Spleen (tissue), 11 donors: ENCODE measurements at regions not wholly inside any gene's neighbourhood (a gene's known extent, or its start where the extent isn't known, plus 50 kb on each side); places are given as distances from the start of the nearest gene placed in this dataset.

Experiments used
- DNase-seq: peaks from one replicate; pipeline ENCODE4 v3.0.0-alpha.2; 2020
- H3K27ac ChIP-seq, 8 donors: fragments of 200-600 bp; sonication (generic) in 7 of 8; 1 replicate in 4 of 8; 2 replicates in 4 of 8; pipeline versions ENCODE4 v1.5.0 to v1.8.0; 2016 to 2021; ENCODE audit warnings: inconsistent platforms in 4 of 8, mild to moderate bottlenecking in 4 of 8, moderate library complexity in 1 of 8
- H3K27me3 ChIP-seq, 7 donors: fragments of 200-600 bp; sonication (generic) in 6 of 7; replicated peaks in 1 of 7; 1 replicate in 4 of 7; 2 replicates in 3 of 7; pipeline versions ENCODE4 v1.5.0 to v1.8.0; 2016 to 2021; ENCODE audit warnings: inconsistent platforms in 3 of 7, mild to moderate bottlenecking in 1 of 7
- H3K36me3 ChIP-seq, 6 donors: fragments of 200-600 bp; sonication (generic) in 5 of 6; 1 replicate in 4 of 6; 2 replicates in 2 of 6; pipeline versions ENCODE4 v1.5.0 to v1.8.0; 2016 to 2021; ENCODE audit warnings: inconsistent platforms in 2 of 6
- H3K4me1 ChIP-seq, 6 donors: fragments of 200-600 bp; sonication (generic) in 5 of 6; 1 replicate in 3 of 6; 2 replicates in 3 of 6; pipeline versions ENCODE4 v1.5.0 to v1.8.0; 2016 to 2021; ENCODE audit warnings: inconsistent platforms in 3 of 6
- H3K4me3 ChIP-seq, 8 donors: fragments of 200-600 bp; sonication (generic) in 7 of 8; 1 replicate in 4 of 8; 2 replicates in 4 of 8; pipeline versions ENCODE4 v1.5.0 to v1.8.0; 2016 to 2021; ENCODE audit warnings: inconsistent platforms in 4 of 8, mild to moderate bottlenecking in 4 of 8, moderate library complexity in 2 of 8
- H3K9me3 ChIP-seq, 8 donors: fragments of 200-600 bp; sonication (generic) in 7 of 8; 1 replicate in 4 of 8; 2 replicates in 4 of 8; pipeline versions ENCODE4 v1.5.0 to v1.8.0; 2016 to 2021; ENCODE audit warnings: inconsistent platforms in 4 of 8
- POLR2A ChIP-seq, 3 donors: fragments of 450-650 bp; IDR thresholded peaks; one replicate each; pipeline ENCODE4 v1.5.1; 2017; ENCODE audit warnings: antibody characterized with exemption in 3 of 3, mild to moderate bottlenecking in 1 of 3
- POLR2AphosphoS5 ChIP-seq, 3 donors: sonication (generic); formaldehyde crosslinking; IDR thresholded peaks; one replicate each; pipeline ENCODE4 v1.5.1; 2017; ENCODE audit warnings: antibody characterized with exemption in 3 of 3
- WGBS, 5 donors: extraction: QIAGEN DNeasy Blood & Tissue Kit in 3 of 5; methylation state at CpG; one replicate each; pipeline versions ENCODE4 v1.1.5 to v1.1.7; 2013 to 2018; 5-methylcytosine and 5-hydroxymethylcytosine counted together
- intact Hi-C: fragments of 100-400 bp; cut with DNase I; formaldehyde crosslinking; loops from one replicate; pipeline ENCODE4 v1.15.0; 2023; ENCODE audit warnings: low total_unique reads
- TF ChIP-seq, protein P1 (sequence below), 11 experiments: fragments of 200-600 bp in 7 of 11; fragments of 450-650 bp in 4 of 11; sonication (generic) in 4 of 11; IDR thresholded peaks in 8 of 11; conservative IDR thresholded peaks in 3 of 11; 1 replicate in 7 of 11; 2 replicates in 4 of 11; pipeline versions ENCODE4 v1.4.0 to v1.8.0; 2016 to 2021; ENCODE audit warnings: antibody characterized with exemption in 11 of 11, inconsistent platforms in 4 of 11, mild to moderate bottlenecking in 1 of 11
- donor health status: healthy with polysubstance abuse.
- donor health status: DM: no; HTN: no; CAD: no; lungs with moderate emphysema.
- donor health status: DM: no; HTN: no; CAD: no.
- donor health status: Bipolar disorder and iron deficiency.
- donor health status: healthy.
- donor health status: DM: no; HTN: no; CAD: no.
- donor health status: DM: yes; HTN: yes; CAD: no.

DNA sequence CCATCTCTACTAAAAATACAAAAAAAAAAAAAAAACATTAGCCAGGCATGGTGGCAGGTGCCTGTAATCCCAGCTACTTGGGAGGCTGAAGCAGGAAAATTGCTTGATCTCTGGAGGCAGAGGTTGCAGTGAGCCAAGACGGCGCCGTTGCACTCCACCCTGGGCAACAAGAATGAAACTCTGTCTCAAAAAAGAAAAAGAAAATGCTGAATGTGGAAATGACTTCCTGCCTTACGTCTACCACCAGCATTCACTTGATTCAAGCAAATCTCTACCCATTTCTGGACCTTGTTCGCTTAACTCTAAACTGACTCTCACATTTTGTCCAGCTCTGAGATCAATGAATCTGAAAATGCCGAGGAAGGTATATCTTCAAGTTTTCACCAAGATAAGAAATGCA, 825.3 kb downstream of the TRIB2 start:
- 69 to 82% (median 76%) methylated on average over 6 of the region's 6 CpGs for WGBS, 5 donors
- TF ChIP-seq, protein P1, sequence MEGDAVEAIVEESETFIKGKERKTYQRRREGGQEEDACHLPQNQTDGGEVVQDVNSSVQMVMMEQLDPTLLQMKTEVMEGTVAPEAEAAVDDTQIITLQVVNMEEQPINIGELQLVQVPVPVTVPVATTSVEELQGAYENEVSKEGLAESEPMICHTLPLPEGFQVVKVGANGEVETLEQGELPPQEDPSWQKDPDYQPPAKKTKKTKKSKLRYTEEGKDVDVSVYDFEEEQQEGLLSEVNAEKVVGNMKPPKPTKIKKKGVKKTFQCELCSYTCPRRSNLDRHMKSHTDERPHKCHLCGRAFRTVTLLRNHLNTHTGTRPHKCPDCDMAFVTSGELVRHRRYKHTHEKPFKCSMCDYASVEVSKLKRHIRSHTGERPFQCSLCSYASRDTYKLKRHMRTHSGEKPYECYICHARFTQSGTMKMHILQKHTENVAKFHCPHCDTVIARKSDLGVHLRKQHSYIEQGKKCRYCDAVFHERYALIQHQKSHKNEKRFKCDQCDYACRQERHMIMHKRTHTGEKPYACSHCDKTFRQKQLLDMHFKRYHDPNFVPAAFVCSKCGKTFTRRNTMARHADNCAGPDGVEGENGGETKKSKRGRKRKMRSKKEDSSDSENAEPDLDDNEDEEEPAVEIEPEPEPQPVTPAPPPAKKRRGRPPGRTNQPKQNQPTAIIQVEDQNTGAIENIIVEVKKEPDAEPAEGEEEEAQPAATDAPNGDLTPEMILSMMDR (IDR thresholded peaks at IDR 0.05 in 8 of 11, conservative IDR thresholded peaks at IDR 0.05 in 3 of 11) = no peak
- TF ChIP-seq POLR2AphosphoS5 (IDR thresholded peaks at IDR 0.05) = no peak
- TF ChIP-seq POLR2A (IDR thresholded peaks at IDR 0.05) = no peak

DNA sequence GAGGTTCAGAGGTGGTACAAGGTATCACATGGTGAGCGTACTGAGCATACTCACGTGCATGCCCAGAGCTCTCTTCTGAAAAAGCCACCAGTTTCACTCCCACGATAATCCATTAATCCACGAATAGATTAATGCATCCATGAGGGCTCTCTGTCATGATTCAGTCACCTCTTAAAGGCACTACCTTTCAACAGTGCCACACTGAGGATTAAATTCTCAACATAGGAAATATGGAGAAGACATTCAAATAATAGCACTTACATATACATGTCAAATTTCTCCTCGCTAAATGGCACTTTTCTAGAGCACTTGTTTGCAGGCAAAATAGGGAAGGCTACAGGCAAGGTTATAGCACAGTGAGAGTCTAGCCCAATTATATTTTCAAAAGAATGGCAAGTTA, 825.9 kb downstream of the TRIB2 start:
- TF ChIP-seq POLR2AphosphoS5 (IDR thresholded peaks at IDR 0.05) (no peak), POLR2A (IDR thresholded peaks at IDR 0.05) (no peak)
- TF ChIP-seq, protein P1 (IDR thresholded peaks at IDR 0.05 in 8 of 11, conservative IDR thresholded peaks at IDR 0.05 in 3 of 11) = no peak
- WGBS, 5 donors = 71 to 84% (median 78%) methylated on average over 5 of the region's 5 CpGs
- intact Hi-C loops = no loop called here
- Histone ChIP-seq H3K4me1 (no peaks in the 10 kb centered on the region), H3K36me3 (no peaks in the 10 kb centered on the region), H3K4me3 (no peak overlapping the region), H3K27ac (no peak overlapping the region), H3K27me3 (no peaks in the 10 kb centered on the region), H3K9me3 (no peaks in the 10 kb centered on the region)
- DNase-seq = no peak

More for the DNA sequence above, 825.3 kb downstream of the TRIB2 start:
- H3K4me1 ChIP-seq = no peaks in the 10 kb centered on the region
- intact Hi-C loops = no loop called here
- no peaks in the 10 kb centered on the region for H3K9me3 ChIP-seq
- H3K27me3 ChIP-seq = no peaks in the 10 kb centered on the region
- H3K27ac ChIP-seq = no peak overlapping the region
- no peak for DNase-seq
- no peaks in the 10 kb centered on the region for H3K36me3 ChIP-seq
- H3K4me3 ChIP-seq = no peak overlapping the region

DNA sequence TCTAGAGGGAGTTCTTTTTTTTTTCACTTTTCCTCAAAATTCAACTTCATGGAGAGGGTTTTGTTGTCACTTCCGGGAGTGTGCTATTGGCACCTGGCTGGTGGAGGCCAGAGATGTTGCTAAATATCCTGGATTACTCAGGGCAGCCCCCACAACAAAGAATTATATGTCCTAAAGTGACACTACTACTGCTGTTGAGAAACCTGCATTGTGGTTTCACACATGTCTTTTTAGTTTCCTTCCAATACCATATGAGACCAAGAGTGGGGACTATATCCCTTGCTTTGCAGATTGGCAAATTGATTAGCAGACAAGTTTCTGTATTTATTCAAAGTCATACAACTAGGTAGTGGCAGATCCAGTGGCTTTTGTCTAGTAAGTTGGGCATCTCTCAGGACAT, 826.8 kb downstream of the TRIB2 start:
- intact Hi-C loops = no loop called here

DNA sequence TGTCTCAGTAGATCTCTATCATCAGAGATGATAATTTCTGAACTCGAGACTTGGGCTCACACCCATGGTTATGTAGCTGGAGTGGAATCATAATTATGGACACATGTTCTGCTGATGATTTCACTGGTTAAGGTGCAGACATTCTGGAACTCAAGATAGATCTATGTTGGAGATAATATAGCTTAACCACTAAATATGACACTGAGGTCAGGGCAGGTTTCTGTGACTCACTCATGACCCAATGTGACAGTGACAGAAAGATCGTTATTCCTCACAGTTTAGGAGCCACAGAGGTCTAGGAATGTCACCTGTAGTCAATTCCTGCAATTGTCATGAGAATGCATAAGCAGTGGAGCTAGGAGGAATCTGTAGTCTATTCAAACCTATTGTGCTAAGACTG, 828.6 kb downstream of the TRIB2 start:
- intact Hi-C loops = no loop called here
- DNase-seq = no peak
- Histone ChIP-seq H3K9me3 (no peaks in the 10 kb centered on the region), H3K4me1 (no peaks in the 10 kb centered on the region), H3K27me3 (no peaks in the 10 kb centered on the region), H3K27ac (no peak overlapping the region), H3K36me3 (no peaks in the 10 kb centered on the region), H3K4me3 (no peak overlapping the region)
- WGBS, 5 donors = 35 to 69% (median 51%) methylated on average over 2 of the region's 2 CpGs
- no peak for TF ChIP-seq POLR2AphosphoS5 (IDR thresholded peaks at IDR 0.05)

More for the DNA sequence above, 826.8 kb downstream of the TRIB2 start:
- no peaks in the 10 kb centered on the region for H3K36me3 ChIP-seq
- no peak for DNase-seq
- H3K9me3 ChIP-seq = no peaks in the 10 kb centered on the region
- TF ChIP-seq, protein P1 (IDR thresholded peaks at IDR 0.05 in 8 of 11, conservative IDR thresholded peaks at IDR 0.05 in 3 of 11) = no peak
- TF ChIP-seq POLR2A (IDR thresholded peaks at IDR 0.05) = no peak
- TF ChIP-seq POLR2AphosphoS5 (IDR thresholded peaks at IDR 0.05) = no peak
- no peak overlapping the region for H3K4me3 ChIP-seq
- no peaks in the 10 kb centered on the region for H3K27me3 ChIP-seq
- WGBS, 5 donors = 57 to 84% (median 77%) methylated on average over 1 of the region's 1 CpG
- H3K27ac ChIP-seq = no peak overlapping the region
- H3K4me1 ChIP-seq = no peaks in the 10 kb centered on the region

DNA sequence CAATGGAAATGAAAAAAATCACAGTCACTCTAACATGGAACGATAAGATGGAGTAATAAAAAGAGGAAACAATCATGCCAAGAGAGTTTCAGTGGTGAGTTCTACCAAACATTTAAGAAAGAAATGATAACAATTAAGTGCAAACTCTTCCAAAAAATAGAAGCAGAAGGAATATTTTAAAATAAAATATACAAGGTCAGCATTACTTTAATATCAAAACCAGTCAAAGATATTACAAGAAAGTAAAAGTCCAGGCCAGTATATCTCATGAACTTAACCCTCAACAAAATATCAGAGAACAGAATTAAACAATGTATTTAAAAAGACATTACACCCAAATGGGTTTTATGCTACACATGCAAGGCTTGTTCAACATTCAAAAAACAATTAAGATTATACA, 829.4 kb downstream of the TRIB2 start:
- Histone ChIP-seq H3K4me1 (no peaks in the 10 kb centered on the region), H3K4me3 (no peak overlapping the region), H3K27me3 (no peaks in the 10 kb centered on the region), H3K27ac (no peak overlapping the region), H3K9me3 (no peaks in the 10 kb centered on the region), H3K36me3 (no peaks in the 10 kb centered on the region)
- 69 to 89% (median 75%) methylated on average over 1 of the region's 1 CpG for WGBS, 5 donors
- intact Hi-C loops = no loop called here
- DNase-seq = no peak
- TF ChIP-seq POLR2AphosphoS5 (IDR thresholded peaks at IDR 0.05) = no peak
- TF ChIP-seq POLR2A (IDR thresholded peaks at IDR 0.05) = no peak
- TF ChIP-seq, protein P1 (IDR thresholded peaks at IDR 0.05 in 8 of 11, conservative IDR thresholded peaks at IDR 0.05 in 3 of 11) = no peak
